ENCODE measurements at regions not wholly inside any gene's neighbourhood (a gene's known extent, or its start where the extent isn't known, plus 50 kb on each side); places are given as distances from the start of the nearest gene placed in this dataset.
"Not testable (repeated sequence)": the region's sequence is repeated elsewhere in the genome, so short reads cannot be mapped to it uniquely, and the experiment has no call there.

DNA sequence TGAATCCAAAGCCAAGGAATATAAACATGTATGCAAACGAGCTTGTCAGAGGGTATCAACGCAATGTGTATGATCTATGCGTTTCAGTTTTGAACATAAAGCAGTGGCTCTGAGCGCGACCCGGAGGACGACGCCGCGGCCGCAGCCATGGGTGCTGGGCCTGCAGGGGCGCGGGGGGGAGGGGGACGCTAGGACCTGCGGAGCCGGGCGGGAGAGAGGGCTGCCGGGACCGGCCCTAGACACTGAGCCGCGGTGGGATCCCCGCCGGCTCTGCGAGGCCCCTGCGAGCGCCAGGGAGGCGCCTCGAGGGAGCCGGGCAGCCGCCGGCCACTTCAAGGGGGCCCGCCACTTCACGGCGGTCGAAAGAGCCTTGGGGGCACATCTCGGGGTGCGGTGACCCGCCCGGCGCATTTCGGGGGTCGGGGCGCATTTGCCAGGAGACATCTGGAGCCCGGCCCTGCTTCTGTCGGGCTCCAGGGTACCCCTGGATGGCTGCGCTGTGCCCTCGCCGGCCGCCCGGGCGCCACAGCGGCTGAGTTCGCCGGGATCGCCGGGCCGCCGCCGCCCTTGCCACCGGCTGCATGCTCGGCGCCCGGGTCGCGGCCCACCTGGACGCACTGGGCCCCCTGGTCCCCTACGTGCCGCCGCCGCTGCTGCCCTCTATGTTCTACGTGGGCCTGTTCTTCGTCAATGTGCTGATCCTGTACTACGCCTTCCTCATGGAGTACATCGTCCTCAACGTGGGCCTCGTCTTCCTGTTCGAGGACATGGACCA, 71.9 kb upstream of the NIPA1 start:
- BruUV-seq (replicated peaks); H3K9ac ChIP-seq (ENCODE audit: insufficient read depth, low read depth, low read length); H3K4me3 ChIP-seq (replicated peaks in 1 of 3; ENCODE audit: insufficient read depth in 1 of 3, low read depth in 2 of 3, low read length in 3 of 3); POLR2A ChIA-PET; CTCF ChIA-PET (ENCODE audit: low intra/inter-chr PET ratio, low total read pairs); H3K79me2 ChIP-seq (ENCODE audit: insufficient read depth, low read length); H3K9me3 ChIP-seq (ENCODE audit: low read length); FAIRE-seq; ATAC-seq; intact Hi-C loops (cut with micrococcal nuclease; ENCODE audit: unreplicated experiment); in situ Hi-C loops (cut with HindIII; ENCODE audit: extremely low pct_ligation_motif_present, low pct_unique_long_range_greater_than_20kb); H2AFZ ChIP-seq (ENCODE audit: low read length); DNase-seq (ENCODE audit: low spot score); H3K27me3 ChIP-seq (ENCODE audit: control insufficient read depth in 1 of 2, insufficient read depth in 2 of 2, low read length in 2 of 2); H3K4me2 ChIP-seq (ENCODE audit: low read depth, low read length); H4K20me1 ChIP-seq (ENCODE audit: insufficient read depth, low read length); H3K36me3 ChIP-seq (replicated peaks in 1 of 2; ENCODE audit: control insufficient read depth in 1 of 2, insufficient read depth in 2 of 2, low read length in 2 of 2); H3K27ac ChIP-seq (ENCODE audit: extremely low read length, insufficient read depth, low read length): not testable (repeated sequence)
- 0 out of 2 replicates have a peak, but pooled peaks cover 13% of the 10 kb centered on the region for H3K4me1 ChIP-seq (ENCODE audit: insufficient read depth, low read length)
- WGBS (ENCODE audit: low lambda C conversion rate), result 84% methylated on average over 43 of the region's 77 CpGs

DNA sequence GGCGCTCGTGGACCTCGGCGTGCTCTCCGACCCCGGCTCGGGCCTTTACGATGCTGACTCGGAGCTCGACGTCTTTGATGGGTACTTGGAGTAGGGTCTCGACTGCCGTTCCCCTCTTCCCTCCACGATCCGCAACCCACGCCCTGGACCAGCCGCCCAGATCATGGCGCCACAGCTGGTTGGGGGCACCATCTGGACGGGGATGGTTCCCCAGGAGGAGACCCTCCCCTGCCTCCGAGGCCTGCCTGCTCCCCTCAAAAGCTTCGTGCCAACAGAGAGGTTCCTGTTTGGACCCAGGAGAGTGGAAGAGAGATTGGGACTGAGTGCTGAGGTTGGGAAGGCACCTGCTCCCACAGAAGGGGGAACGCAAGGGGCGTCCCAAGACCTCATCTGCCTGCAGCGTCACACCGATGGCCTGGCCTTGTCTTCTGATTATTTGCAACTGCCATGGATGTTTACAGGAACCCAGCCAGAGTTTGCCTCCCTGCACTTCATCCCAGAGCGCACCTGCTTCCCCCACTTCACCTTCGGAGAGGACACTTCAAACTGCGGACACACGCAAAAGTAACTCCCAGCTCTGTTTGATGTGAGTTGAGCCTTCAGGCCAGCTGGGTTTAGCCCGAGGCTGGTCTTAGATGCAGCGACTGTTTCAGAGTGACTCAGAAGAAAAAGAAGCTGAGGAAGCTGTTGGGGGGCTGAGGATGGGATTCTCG, 71.2 kb upstream of the NIPA1 start:
- H3K4me1 ChIP-seq (ENCODE audit: insufficient read depth, low read length), result 0 out of 2 replicates have a peak, but pooled peaks cover 13% of the 10 kb centered on the region
- FAIRE-seq; POLR2A ChIA-PET; H3K36me3 ChIP-seq (replicated peaks in 1 of 2; ENCODE audit: control insufficient read depth in 1 of 2, insufficient read depth in 2 of 2, low read length in 2 of 2); H3K9ac ChIP-seq (ENCODE audit: insufficient read depth, low read depth, low read length); intact Hi-C loops (cut with micrococcal nuclease; ENCODE audit: unreplicated experiment); H2AFZ ChIP-seq (ENCODE audit: low read length); DNase-seq (ENCODE audit: low spot score); H3K4me3 ChIP-seq (replicated peaks in 1 of 3; ENCODE audit: insufficient read depth in 1 of 3, low read depth in 2 of 3, low read length in 3 of 3); H3K9me3 ChIP-seq (ENCODE audit: low read length); H3K27me3 ChIP-seq (ENCODE audit: control insufficient read depth in 1 of 2, insufficient read depth in 2 of 2, low read length in 2 of 2); H3K4me2 ChIP-seq (ENCODE audit: low read depth, low read length); BruUV-seq (replicated peaks); CTCF ChIA-PET (ENCODE audit: low intra/inter-chr PET ratio, low total read pairs); H3K27ac ChIP-seq (ENCODE audit: extremely low read length, insufficient read depth, low read length); in situ Hi-C loops (cut with HindIII; ENCODE audit: extremely low pct_ligation_motif_present, low pct_unique_long_range_greater_than_20kb); H4K20me1 ChIP-seq (ENCODE audit: insufficient read depth, low read length); H3K79me2 ChIP-seq (ENCODE audit: insufficient read depth, low read length): not testable (repeated sequence)
- WGBS (ENCODE audit: low lambda C conversion rate), result 64% methylated on average over 19 of the region's 32 CpGs
- ATAC-seq, result peak; percentile 42; the same call in 2 of the 3 replicates
